PC-9 (cell line): ENCODE measurements at regions not wholly inside any gene's neighbourhood (a gene's known extent, or its start where the extent isn't known, plus 50 kb on each side); places are given as distances from the start of the nearest gene placed in this dataset.
"Not testable (repeated sequence)": the region's sequence is repeated elsewhere in the genome, so short reads cannot be mapped to it uniquely, and the experiment has no call there.

Experiments
- BruUV-seq: library from RNA; stranded (reverse); fragments of 400-500 nt; replicated peaks from 2 replicates; lab custom pipeline; 2021; lab: Mats Ljungman, UMichigan
- CTCF ChIA-PET: fragments of 300-600 bp; sonication (Branson Sonifier 250); formaldehyde crosslinking; loops from one replicate; lab custom pipeline; 2022; ENCODE audit warnings: antibody characterized with exemption; lab: Charles Lee
- POLR2A ChIA-PET: fragments of 300-600 bp; sonication (Branson Sonifier 250); formaldehyde crosslinking; loops from one replicate; lab custom pipeline; 2022; ENCODE audit warnings: antibody characterized with exemption; ENCODE audit not compliant: unreplicated experiment; lab: Charles Lee
- DNase-seq, 2 experiments: peaks; one replicate each; pipeline versions ENCODE4 v3.0.0 to v3.0.0-alpha.2; 2015 to 2022; ENCODE audit warnings: mixed read lengths in 1 of 2
- H2AFZ ChIP-seq: fragments of 200-600 bp; sonication (generic); 2 replicates; pipeline ENCODE4 v1.8.1; 2017; ENCODE audit warnings: antibody characterized with exemption
- H3F3A ChIP-seq: fragments of 200-600 bp; sonication (generic); 2 replicates; pipeline ENCODE4 v1.8.1; 2017; ENCODE audit warnings: antibody characterized with exemption, mild to moderate bottlenecking, low read depth; ENCODE audit not compliant: insufficient read depth
- H3K27ac ChIP-seq: fragments of 200-600 bp; sonication (generic); 2 replicates; pipeline ENCODE4 v1.6.1; 2016; ENCODE audit warnings: mixed run types
- H3K27me3 ChIP-seq: fragments of 200-600 bp; sonication (generic); 2 replicates; pipeline ENCODE4 v1.6.1; 2016; ENCODE audit warnings: low read depth, mixed run types; ENCODE audit not compliant: insufficient read depth
- H3K36me3 ChIP-seq: fragments of 200-600 bp; sonication (generic); 2 replicates; pipeline ENCODE4 v1.6.1; 2016; ENCODE audit warnings: low read depth, mixed run types
- H3K4me1 ChIP-seq: fragments of 200-600 bp; sonication (generic); replicated peaks from 2 replicates; pipeline ENCODE4 v1.6.1; 2016; ENCODE audit warnings: mixed run types; ENCODE audit not compliant: insufficient read depth
- H3K4me2 ChIP-seq: fragments of 200-600 bp; sonication (generic); 2 replicates; pipeline ENCODE4 v1.6.1; 2017; ENCODE audit warnings: mixed run types
- H3K4me3 ChIP-seq: fragments of 200-600 bp; sonication (generic); 2 replicates; pipeline ENCODE4 v1.6.1; 2016; ENCODE audit warnings: mixed run types
- H3K79me2 ChIP-seq: fragments of 200-600 bp; sonication (generic); 2 replicates; pipeline ENCODE4 v1.6.1; 2017; ENCODE audit warnings: low read depth, mixed run types
- H3K9me2 ChIP-seq: fragments of 200-600 bp; sonication (generic); 2 replicates; pipeline ENCODE4 v1.8.1; 2017; ENCODE audit warnings: mild to moderate bottlenecking; ENCODE audit not compliant: insufficient read depth
- H3K9me3 ChIP-seq: fragments of 200-600 bp; sonication (generic); 2 replicates; pipeline ENCODE4 v1.8.1; 2016; ENCODE audit warnings: low read depth; ENCODE audit not compliant: insufficient read depth
- H4K20me1 ChIP-seq: fragments of 200-600 bp; sonication (generic); 2 replicates; pipeline ENCODE4 v1.8.1; 2017; ENCODE audit not compliant: insufficient read depth
- EZH2 ChIP-seq: fragments of 200-600 bp; sonication (generic); IDR thresholded peaks from 2 replicates; pipeline ENCODE4 v1.8.0; 2017; ENCODE audit warnings: antibody characterized with exemption, low read depth
- intact Hi-C: fragments of 100-400 bp; cut with micrococcal nuclease; formaldehyde crosslinking; loops from one replicate; pipeline ENCODE4 v1.10.0; 2022; ENCODE audit not compliant: unreplicated experiment
- TF ChIP-seq, protein P1 (sequence below): fragments of 200-600 bp; sonication (generic); conservative IDR thresholded peaks from 2 replicates; pipeline ENCODE4 v1.6.1; 2017; ENCODE audit warnings: mixed run types, antibody characterized with exemption, mild to moderate bottlenecking, moderate library complexity

DNA sequence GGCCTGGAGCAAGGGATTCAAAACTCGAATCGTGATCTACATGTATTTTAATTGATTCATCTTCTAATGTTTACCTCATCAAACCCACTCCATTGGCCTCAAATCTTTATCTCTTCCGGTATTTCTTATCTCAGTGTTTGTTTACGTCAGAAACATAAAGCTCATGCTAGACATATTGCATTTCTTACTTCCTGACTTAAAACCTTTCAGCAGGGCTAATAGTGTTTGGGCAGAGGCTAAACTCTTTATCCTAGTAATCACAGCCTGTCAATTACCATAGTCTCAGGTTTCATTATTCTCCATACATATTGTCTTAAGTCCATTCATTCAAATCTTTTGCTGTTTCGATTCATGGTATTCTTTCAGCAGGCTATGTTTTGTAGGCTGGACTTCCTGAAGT lies 81.3 kb upstream of the AGR3 start:
- intact Hi-C loops, result no loop called here
- 0 out of 2 replicates have a peak, but pooled peaks cover 4% of the 10 kb centered on the region for H3K9me2 ChIP-seq
- no peaks in the 10 kb centered on the region for H3F3A ChIP-seq
- POLR2A ChIA-PET, result no interaction called here
- H3K4me2 ChIP-seq, result no peak overlapping the region
- BruUV-seq, result no TSS peak
- TF ChIP-seq, protein P1, sequence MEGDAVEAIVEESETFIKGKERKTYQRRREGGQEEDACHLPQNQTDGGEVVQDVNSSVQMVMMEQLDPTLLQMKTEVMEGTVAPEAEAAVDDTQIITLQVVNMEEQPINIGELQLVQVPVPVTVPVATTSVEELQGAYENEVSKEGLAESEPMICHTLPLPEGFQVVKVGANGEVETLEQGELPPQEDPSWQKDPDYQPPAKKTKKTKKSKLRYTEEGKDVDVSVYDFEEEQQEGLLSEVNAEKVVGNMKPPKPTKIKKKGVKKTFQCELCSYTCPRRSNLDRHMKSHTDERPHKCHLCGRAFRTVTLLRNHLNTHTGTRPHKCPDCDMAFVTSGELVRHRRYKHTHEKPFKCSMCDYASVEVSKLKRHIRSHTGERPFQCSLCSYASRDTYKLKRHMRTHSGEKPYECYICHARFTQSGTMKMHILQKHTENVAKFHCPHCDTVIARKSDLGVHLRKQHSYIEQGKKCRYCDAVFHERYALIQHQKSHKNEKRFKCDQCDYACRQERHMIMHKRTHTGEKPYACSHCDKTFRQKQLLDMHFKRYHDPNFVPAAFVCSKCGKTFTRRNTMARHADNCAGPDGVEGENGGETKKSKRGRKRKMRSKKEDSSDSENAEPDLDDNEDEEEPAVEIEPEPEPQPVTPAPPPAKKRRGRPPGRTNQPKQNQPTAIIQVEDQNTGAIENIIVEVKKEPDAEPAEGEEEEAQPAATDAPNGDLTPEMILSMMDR, result no peak
- no peak for TF ChIP-seq EZH2
- H3K9me3 ChIP-seq, result peaks cover 14% of the 10 kb centered on the region
- H3K36me3 ChIP-seq, result no peaks in the 10 kb centered on the region
- no peak for DNase-seq
- no peak overlapping the region for H3K27ac ChIP-seq
- H4K20me1 ChIP-seq, result no peaks in the 10 kb centered on the region
- no peaks in the 10 kb centered on the region for H3K27me3 ChIP-seq
- no peak overlapping the region for H3K4me3 ChIP-seq
- no peak overlapping the region for H2AFZ ChIP-seq
- H3K79me2 ChIP-seq, result no peaks in the 10 kb centered on the region
- CTCF ChIA-PET, result no interaction called here
- no peaks in the 10 kb centered on the region for H3K4me1 ChIP-seq

DNA sequence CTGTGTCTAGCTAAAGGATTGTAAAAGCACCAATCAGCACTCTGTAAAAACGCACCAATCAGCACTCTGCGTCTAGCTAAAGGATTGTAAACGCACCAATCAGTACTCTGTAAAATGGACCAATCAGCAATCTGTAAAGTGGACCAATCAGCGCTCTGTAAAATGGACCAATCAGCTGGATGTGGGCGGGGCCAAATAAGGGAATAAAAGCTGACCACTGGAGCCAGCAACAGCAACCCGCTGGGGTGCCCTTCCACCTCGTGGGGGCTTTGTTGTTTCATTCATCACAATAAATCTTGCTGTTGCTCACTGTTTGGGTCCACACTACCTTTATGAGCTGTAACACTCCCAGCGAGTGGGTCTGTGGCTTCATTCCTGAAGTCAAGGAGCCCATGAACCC lies 83.9 kb upstream of the AGR3 start:
- CTCF ChIA-PET, result interaction anchor here (0.6 kb wide), 1 partner anchor 47 kb away, joined by 3 read pairs; no protein-coding TSS in a partner anchor
- DNase-seq, H3K27ac ChIP-seq, H4K20me1 ChIP-seq, H3K27me3 ChIP-seq, H3K4me3 ChIP-seq, H3K9me2 ChIP-seq, H3K4me1 ChIP-seq, H3K79me2 ChIP-seq, BruUV-seq, H3F3A ChIP-seq, H3K36me3 ChIP-seq, POLR2A ChIA-PET, H2AFZ ChIP-seq, H3K4me2 ChIP-seq: not testable (repeated sequence)
- peaks cover 14% of the 10 kb centered on the region for H3K9me3 ChIP-seq
- intact Hi-C loops, result loop anchor here (5.0 kb wide), 1 partner anchor 902 kb away; no protein-coding TSS in a partner anchor

DNA sequence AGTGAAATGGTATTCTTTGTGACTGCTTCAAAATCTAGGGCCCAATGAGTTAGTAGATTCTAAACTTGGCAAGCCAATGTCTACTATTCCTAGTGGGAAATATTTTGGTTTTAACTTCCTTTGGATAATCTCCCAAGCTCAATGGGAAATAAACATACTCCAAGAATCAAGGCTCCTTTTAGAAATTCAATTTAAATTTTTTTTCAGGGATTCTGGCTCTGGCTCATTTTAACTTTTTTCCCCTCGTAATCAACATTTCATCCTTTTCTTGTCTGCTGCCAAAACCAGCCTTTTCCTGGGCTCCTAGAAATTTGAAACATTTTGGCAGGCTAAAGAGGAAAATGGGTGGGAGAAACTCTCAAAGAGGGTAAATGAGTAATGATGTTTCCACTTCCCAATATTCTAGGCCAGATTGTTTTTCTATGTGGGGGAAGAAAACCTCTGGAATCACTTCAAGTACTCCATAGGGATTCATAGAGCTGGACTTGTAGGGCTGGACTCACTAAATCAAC lies 85.6 kb upstream of the AGR3 start:
- intact Hi-C loops, result loop anchor here (5.0 kb wide), 1 partner anchor 900 kb away; no protein-coding TSS in a partner anchor
- Histone ChIP-seq H4K20me1 (no peaks in the 10 kb centered on the region), H3K36me3 (no peaks in the 10 kb centered on the region), H3K27me3 (no peaks in the 10 kb centered on the region), H3F3A (no peaks in the 10 kb centered on the region), H3K27ac (no peak overlapping the region), H3K79me2 (no peaks in the 10 kb centered on the region), H3K9me2 (0 out of 2 replicates have a peak, but pooled peaks cover 4% of the 10 kb centered on the region), H3K4me3 (no peak overlapping the region), H3K4me1 (no peaks in the 10 kb centered on the region), H3K4me2 (no peak overlapping the region), H2AFZ (no peak overlapping the region), H3K9me3 (peaks cover 14% of the 10 kb centered on the region)
- no peak for DNase-seq
- CTCF ChIA-PET, result no interaction called here
- TF ChIP-seq EZH2, result no peak
- TF ChIP-seq, protein P1, result no peak
- POLR2A ChIA-PET, result no interaction called here
- BruUV-seq, result no TSS peak
